Smooth muscle cell (in vitro differentiated cells): ENCODE measurements at regions not wholly inside any gene's neighbourhood (a gene's known extent, or its start where the extent isn't known, plus 50 kb on each side); places are given as distances from the start of the nearest gene placed in this dataset.
"Not testable (repeated sequence)": the region's sequence is repeated elsewhere in the genome, so short reads cannot be mapped to it uniquely, and the experiment has no call there.

Source experiments
- DNase-seq: peaks from one replicate; lab custom pipeline; 2025; ENCODE audit not compliant: unreplicated experiment; lab: John Stamatoyannopoulos, UW
- H2AFZ ChIP-seq: fragments of 200-600 bp; sonication (generic); 2 replicates; pipeline ENCODE4 v1.6.0; 2016; ENCODE audit warnings: antibody characterized with exemption, low read depth, mild to moderate bottlenecking
- H3F3A ChIP-seq: fragments of 200-600 bp; sonication (generic); 2 replicates; pipeline ENCODE4 v1.6.0; 2017; ENCODE audit warnings: antibody characterized with exemption, low read depth
- H3K27ac ChIP-seq: fragments of 200-600 bp; sonication (generic); 2 replicates; pipeline ENCODE4 v1.5.1; 2016; ENCODE audit warnings: low read depth, mild to moderate bottlenecking
- H3K27me3 ChIP-seq: fragments of 200-600 bp; sonication (generic); 2 replicates; pipeline ENCODE4 v1.6.1; 2016; ENCODE audit warnings: low read depth, mild to moderate bottlenecking
- H3K36me3 ChIP-seq: fragments of 200-600 bp; sonication (generic); 2 replicates; pipeline ENCODE4 v1.5.1; 2016; ENCODE audit warnings: low read depth
- H3K4me1 ChIP-seq: fragments of 200-600 bp; sonication (generic); 2 replicates; pipeline ENCODE4 v1.5.1; 2016; ENCODE audit warnings: low read depth
- H3K4me2 ChIP-seq: fragments of 200-600 bp; sonication (generic); 2 replicates; pipeline ENCODE4 v1.6.0; 2016; ENCODE audit warnings: mild to moderate bottlenecking
- H3K4me3 ChIP-seq: fragments of 200-600 bp; sonication (generic); 2 replicates; pipeline ENCODE4 v1.5.1; 2016; ENCODE audit warnings: mild to moderate bottlenecking
- H3K79me2 ChIP-seq: fragments of 200-600 bp; sonication (generic); 2 replicates; pipeline ENCODE4 v1.6.0; 2016; ENCODE audit warnings: low read depth, mild to moderate bottlenecking
- H3K9ac ChIP-seq: fragments of 200-600 bp; sonication (generic); 2 replicates; pipeline ENCODE4 v1.6.0; 2016; ENCODE audit warnings: low read depth
- H3K9me3 ChIP-seq: fragments of 200-600 bp; sonication (generic); replicated peaks from 2 replicates; pipeline ENCODE4 v1.5.1; 2016; ENCODE audit warnings: low read depth
- H4K20me1 ChIP-seq: fragments of 200-600 bp; sonication (generic); 2 replicates; pipeline ENCODE4 v1.6.0; 2016; ENCODE audit warnings: low read depth
- CTCF ChIP-seq: fragments of 200-600 bp; sonication (generic); IDR thresholded peaks from 2 replicates; pipeline ENCODE4 v1.5.1; 2017; ENCODE audit warnings: borderline replicate concordance, mild to moderate bottlenecking, antibody characterized with exemption; ENCODE audit not compliant: insufficient read depth, poor library complexity, severe bottlenecking
- WGBS: methylation state at CpG from one replicate; pipeline ENCODE4 v1.1.7; 2016; ENCODE audit warnings: low lambda C conversion rate; 5-methylcytosine and 5-hydroxymethylcytosine counted together

GRCh38 chr17:43309505-43310332, 75.9 kb upstream of the RNU2-1 start:
- 34% methylated on average over 12 of the region's 12 CpGs for WGBS
- H3F3A ChIP-seq: peaks cover 6% of the 10 kb centered on the region

GRCh38 chr17:43308999-43309398, 75.2 kb upstream of the RNU2-1 start:
- 87% methylated on average over 6 of the region's 6 CpGs for WGBS
- H3K79me2 ChIP-seq: no peaks in the 10 kb centered on the region
- no peaks in the 10 kb centered on the region for H3K36me3 ChIP-seq
- no peaks in the 10 kb centered on the region for H3K27me3 ChIP-seq
- H3K9me3 ChIP-seq: no peaks in the 10 kb centered on the region
- no peak overlapping the region for H2AFZ ChIP-seq
- no peaks in the 10 kb centered on the region for H3K4me1 ChIP-seq
- H3K4me3 ChIP-seq: no peak overlapping the region
- DNase-seq: no peak
- peaks cover 6% of the 10 kb centered on the region for H3F3A ChIP-seq
- no peak overlapping the region for H3K27ac ChIP-seq
- no peak overlapping the region for H3K4me2 ChIP-seq
- no peaks in the 10 kb centered on the region for H4K20me1 ChIP-seq
- H3K9ac ChIP-seq: no peak overlapping the region
- no peak for TF ChIP-seq CTCF

More at GRCh38 chr17:43309505-43310332, 75.9 kb upstream of the RNU2-1 start:
- no peaks in the 10 kb centered on the region for H3K36me3 ChIP-seq
- no peaks in the 10 kb centered on the region for H3K79me2 ChIP-seq
- TF ChIP-seq CTCF: no peak
- DNase-seq: no peak
- no peaks in the 10 kb centered on the region for H3K9me3 ChIP-seq
- no peak overlapping the region for H3K9ac ChIP-seq
- no peak overlapping the region for H3K4me2 ChIP-seq
- H3K27ac ChIP-seq: no peak overlapping the region
- no peaks in the 10 kb centered on the region for H3K27me3 ChIP-seq
- H2AFZ ChIP-seq: no peak overlapping the region
- no peaks in the 10 kb centered on the region for H3K4me1 ChIP-seq
- H3K4me3 ChIP-seq: no peak overlapping the region
- no peaks in the 10 kb centered on the region for H4K20me1 ChIP-seq

- not testable (repeated sequence) for H3K27ac ChIP-seq, DNase-seq, H3K79me2 ChIP-seq, H3K9ac ChIP-seq, H3K4me3 ChIP-seq, H3K4me1 ChIP-seq, H3K36me3 ChIP-seq, H3K9me3 ChIP-seq, H2AFZ ChIP-seq, H3F3A ChIP-seq, H3K27me3 ChIP-seq, H4K20me1 ChIP-seq, H3K4me2 ChIP-seq
- WGBS: over 99% methylated on average over 13 of the region's 23 CpGs
These were observed 71.0 kb upstream of the RNU2-1 start for GRCh38 chr17:43304792-43305191.

GRCh38 chr17:43303049-43303448, 69.3 kb upstream of the RNU2-1 start:
- not testable (repeated sequence) for H3K36me3 ChIP-seq, DNase-seq, H3K79me2 ChIP-seq, H3K4me3 ChIP-seq, H3K27ac ChIP-seq, H3K4me2 ChIP-seq, H3K9me3 ChIP-seq, H3K27me3 ChIP-seq, H3K9ac ChIP-seq, H3K4me1 ChIP-seq, H4K20me1 ChIP-seq, H2AFZ ChIP-seq, H3F3A ChIP-seq
- WGBS: no CpG with 5 or more reads among the region's 5 CpGs

GRCh38 chr17:43299300-43300076, 65.7 kb upstream of the RNU2-1 start:
- H3K27me3 ChIP-seq, H3F3A ChIP-seq, H3K79me2 ChIP-seq, DNase-seq, H4K20me1 ChIP-seq, H3K4me2 ChIP-seq, H3K27ac ChIP-seq, H3K9ac ChIP-seq, H3K9me3 ChIP-seq, H3K36me3 ChIP-seq, H2AFZ ChIP-seq, H3K4me1 ChIP-seq, H3K4me3 ChIP-seq: not testable (repeated sequence)
- no CpG with 5 or more reads among the region's 37 CpGs for WGBS

GRCh38 chr17:43289670-43290069, 55.9 kb upstream of the RNU2-1 start:
- not testable (repeated sequence) for H3K4me2 ChIP-seq, DNase-seq, H3K79me2 ChIP-seq, H4K20me1 ChIP-seq, H3F3A ChIP-seq, H3K9ac ChIP-seq, H3K27ac ChIP-seq, H3K4me3 ChIP-seq, H3K27me3 ChIP-seq, H3K9me3 ChIP-seq, H3K4me1 ChIP-seq, H3K36me3 ChIP-seq, H2AFZ ChIP-seq
- WGBS: no CpG with 5 or more reads among the region's 11 CpGs

- H3K36me3 ChIP-seq, DNase-seq, H3K4me3 ChIP-seq, H3K27ac ChIP-seq, H3K4me1 ChIP-seq, H3K79me2 ChIP-seq, H4K20me1 ChIP-seq, H2AFZ ChIP-seq, H3K27me3 ChIP-seq, H3K9me3 ChIP-seq, H3K4me2 ChIP-seq, H3F3A ChIP-seq, H3K9ac ChIP-seq: not testable (repeated sequence)
- WGBS: no CpG with 5 or more reads among the region's 15 CpGs
These were observed 49.8 kb upstream of the RNU2-1 start for GRCh38 chr17:43283606-43284005.
